Retinal pigment epithelial cell (primary cell): ENCODE measurements at regions not wholly inside any gene's neighbourhood (a gene's known extent, or its start where the extent isn't known, plus 50 kb on each side); places are given as distances from the start of the nearest gene placed in this dataset.
"Not testable (repeated sequence)": the region's sequence is repeated elsewhere in the genome, so short reads cannot be mapped to it uniquely, and the experiment has no call there.

Experiments used
- DNase-seq: peaks from one replicate; pipeline ENCODE4 v3.0.0-alpha.2; 2010; ENCODE audit warnings: low read depth
- H3K4me3 ChIP-seq: 2 replicates; pipeline ENCODE4 v1.5.1; 2011; ENCODE audit warnings: mild to moderate bottlenecking, low read length, control low read depth, moderate library complexity
- TF ChIP-seq, protein P1 (sequence below): conservative IDR thresholded peaks from 2 replicates; pipeline ENCODE4 v1.5.1; 2011; ENCODE audit warnings: low read depth, low read length, control low read depth, inconsistent platforms

GRCh38 chr6:97347111-97347510 is 64.1 kb upstream of the MMS22L start:
- H3K4me3 ChIP-seq = no peak overlapping the region
- TF ChIP-seq, protein P1, sequence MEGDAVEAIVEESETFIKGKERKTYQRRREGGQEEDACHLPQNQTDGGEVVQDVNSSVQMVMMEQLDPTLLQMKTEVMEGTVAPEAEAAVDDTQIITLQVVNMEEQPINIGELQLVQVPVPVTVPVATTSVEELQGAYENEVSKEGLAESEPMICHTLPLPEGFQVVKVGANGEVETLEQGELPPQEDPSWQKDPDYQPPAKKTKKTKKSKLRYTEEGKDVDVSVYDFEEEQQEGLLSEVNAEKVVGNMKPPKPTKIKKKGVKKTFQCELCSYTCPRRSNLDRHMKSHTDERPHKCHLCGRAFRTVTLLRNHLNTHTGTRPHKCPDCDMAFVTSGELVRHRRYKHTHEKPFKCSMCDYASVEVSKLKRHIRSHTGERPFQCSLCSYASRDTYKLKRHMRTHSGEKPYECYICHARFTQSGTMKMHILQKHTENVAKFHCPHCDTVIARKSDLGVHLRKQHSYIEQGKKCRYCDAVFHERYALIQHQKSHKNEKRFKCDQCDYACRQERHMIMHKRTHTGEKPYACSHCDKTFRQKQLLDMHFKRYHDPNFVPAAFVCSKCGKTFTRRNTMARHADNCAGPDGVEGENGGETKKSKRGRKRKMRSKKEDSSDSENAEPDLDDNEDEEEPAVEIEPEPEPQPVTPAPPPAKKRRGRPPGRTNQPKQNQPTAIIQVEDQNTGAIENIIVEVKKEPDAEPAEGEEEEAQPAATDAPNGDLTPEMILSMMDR = no peak
- DNase-seq = no peak

GRCh38 chr6:97361286-97361685 is 78.3 kb upstream of the MMS22L start:
- no peak overlapping the region for H3K4me3 ChIP-seq
- DNase-seq = peak; percentile 14
- TF ChIP-seq, protein P1 = no peak

DNA sequence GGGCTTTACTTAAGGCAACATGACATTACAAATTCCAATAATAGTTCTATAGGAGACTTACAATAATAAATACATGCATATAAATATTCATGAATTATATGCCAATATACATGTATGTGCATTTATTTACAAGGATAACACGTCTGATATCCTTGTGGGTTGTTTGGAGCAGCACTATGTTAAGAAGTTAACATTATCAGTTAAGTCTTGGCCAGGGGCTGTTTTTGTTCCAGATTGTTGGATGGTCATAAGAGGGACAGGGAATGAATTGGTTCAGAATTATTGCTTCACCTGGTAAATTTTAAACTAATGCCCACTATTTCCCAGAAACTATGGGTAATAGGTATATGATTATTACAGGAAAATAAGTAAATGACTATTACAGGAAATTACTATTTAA is 81.3 kb upstream of the MMS22L start:
- no peak for DNase-seq
- H3K4me3 ChIP-seq = no peak overlapping the region
- TF ChIP-seq, protein P1 = no peak

DNA sequence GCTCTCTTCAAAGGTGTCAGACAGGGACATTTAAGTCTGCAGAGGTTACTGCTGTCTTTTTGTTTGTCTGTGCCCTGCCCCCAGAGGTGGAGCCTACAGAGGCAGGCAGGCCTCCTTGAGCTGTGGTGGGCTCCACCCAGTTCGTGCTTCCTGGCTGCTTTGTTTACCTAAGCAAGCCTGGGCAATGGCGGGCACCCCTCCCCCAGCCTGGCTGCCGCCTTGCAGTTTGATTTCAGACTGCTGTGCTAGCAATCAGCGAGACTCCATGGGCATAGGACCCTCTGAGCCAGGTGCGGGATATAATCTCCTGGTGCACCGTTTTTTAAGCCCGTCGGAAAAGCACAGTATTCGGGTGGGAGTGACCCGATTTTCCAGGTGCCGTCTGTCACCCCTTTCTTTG is 99.1 kb upstream of the MMS22L start:
- not testable (repeated sequence) for DNase-seq

DNA sequence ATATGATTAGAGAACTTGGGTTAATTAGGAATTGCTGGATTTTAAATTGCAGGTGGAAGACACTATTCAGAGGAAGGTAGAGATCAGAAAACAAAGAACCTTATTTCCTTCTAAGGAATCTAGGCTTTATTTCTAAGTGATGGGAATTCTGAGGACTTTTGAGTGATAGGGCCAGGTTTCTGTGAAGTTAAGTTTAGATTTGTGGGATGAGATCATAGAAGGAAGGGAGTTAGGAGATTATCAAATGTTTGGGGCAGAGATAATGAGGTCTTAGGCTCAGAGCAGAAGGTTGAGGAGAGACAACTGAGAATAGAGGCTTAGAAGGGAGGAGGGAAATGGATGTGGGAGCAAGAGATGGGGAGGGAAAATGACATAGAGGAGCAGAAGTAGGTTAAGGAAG is 109.7 kb upstream of the MMS22L start:
- DNase-seq = no peak
- H3K4me3 ChIP-seq = no peak overlapping the region
- TF ChIP-seq, protein P1 = no peak

More for the DNA sequence above, 99.1 kb upstream of the MMS22L start:
- not testable (repeated sequence) for H3K4me3 ChIP-seq

DNA sequence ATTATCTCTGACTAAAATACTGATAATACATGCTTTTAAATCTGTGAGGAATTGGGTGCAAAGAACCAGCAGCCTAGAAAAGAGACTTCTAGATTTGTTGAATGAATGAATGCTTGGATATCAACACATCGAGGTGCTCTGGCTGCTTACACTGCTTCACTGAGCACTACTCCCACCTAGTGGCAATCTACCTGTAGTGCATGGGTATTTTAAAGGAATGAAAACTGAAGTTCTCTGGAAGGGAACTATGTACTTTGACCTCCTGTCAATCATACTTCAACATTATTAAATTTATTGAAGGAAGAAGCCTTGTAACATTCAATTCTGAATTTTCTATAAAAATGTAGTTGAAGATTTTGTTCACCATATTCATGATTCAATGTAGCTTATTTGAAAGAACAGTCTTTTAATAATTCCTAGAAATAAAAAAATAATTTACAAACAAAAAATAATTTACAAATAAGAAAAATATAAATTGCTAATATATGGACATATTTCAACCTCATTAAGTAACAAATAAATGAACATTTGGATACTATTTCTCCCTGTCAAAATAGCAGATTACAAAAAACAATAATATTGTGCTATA is 111.2 kb upstream of the MMS22L start:
- H3K4me3 ChIP-seq = no peak overlapping the region
- DNase-seq = peak; percentile 12
- TF ChIP-seq, protein P1 = peak; percentile 90

DNA sequence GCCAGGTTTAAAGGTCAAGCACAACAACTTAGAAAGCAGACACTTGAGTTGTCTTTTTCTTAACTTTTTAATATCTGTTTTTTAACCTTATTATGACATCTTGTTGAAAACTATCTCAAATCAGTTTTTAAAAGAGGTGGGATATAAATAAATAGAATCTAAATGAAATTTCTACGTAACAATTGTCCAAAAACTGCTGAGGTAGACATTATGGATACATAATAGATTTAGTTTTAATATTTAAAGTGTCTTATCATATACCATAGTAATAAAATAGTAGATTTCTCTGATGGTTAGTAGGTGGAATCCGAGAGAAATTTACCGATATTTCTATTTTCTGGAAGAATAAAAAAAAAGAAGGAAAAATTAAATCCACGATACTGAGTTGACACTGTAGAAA is 113.9 kb upstream of the MMS22L start:
- H3K4me3 ChIP-seq = no peak overlapping the region
- TF ChIP-seq, protein P1 = no peak
- no peak for DNase-seq
